ENCODE measurements at regions not wholly inside any gene's neighbourhood (a gene's known extent, or its start where the extent isn't known, plus 50 kb on each side); places are given as distances from the start of the nearest gene placed in this dataset.

GRCh38 chr13:87919956-87920355 lies 248.8 kb downstream of the SLITRK5 start:
- TF ChIP-seq CTCF (IDR thresholded peaks at IDR 0.05) (no peak), POLR2AphosphoS5 (IDR thresholded peaks at IDR 0.05; ENCODE audit: insufficient read depth in 1 of 2, low read depth in 1 of 2) (no peak)

Data from vagina (tissue), 2 donors.